CD4-positive, alpha-beta T cell treated with Interleukin-15 for 4 hours (primary cell): ENCODE measurements at regions not wholly inside any gene's neighbourhood (a gene's known extent, or its start where the extent isn't known, plus 50 kb on each side); places are given as distances from the start of the nearest gene placed in this dataset.

Source experiments
- DNase-seq: peaks from one replicate; pipeline ENCODE4 v3.0.0-alpha.2; 2020; ENCODE audit warnings: low spot score

- DNase-seq: no peak
Measured at GRCh38 chr10:129331207-129331838, 135.7 kb upstream of the MGMT start.

GRCh38 chr10:129331839-129332220, 135.2 kb upstream of the MGMT start:
- DNase-seq: no peak

- no peak for DNase-seq
Measured at GRCh38 chr10:129332476-129332875, 134.6 kb upstream of the MGMT start.

GRCh38 chr10:129333706-129334105, 133.3 kb upstream of the MGMT start:
- DNase-seq: no peak

GRCh38 chr10:129334266-129334665, 132.8 kb upstream of the MGMT start:
- no peak for DNase-seq

GRCh38 chr10:129335396-129335795, 131.6 kb upstream of the MGMT start:
- no peak for DNase-seq

GRCh38 chr10:129335942-129336341, 131.1 kb upstream of the MGMT start:
- DNase-seq: no peak

GRCh38 chr10:129339191-129339590, 127.8 kb upstream of the MGMT start:
- no peak for DNase-seq

GRCh38 chr10:129339841-129340240, 127.2 kb upstream of the MGMT start:
- DNase-seq: no peak

- no peak for DNase-seq
Measured at GRCh38 chr10:129341087-129341486, 126.0 kb upstream of the MGMT start.

GRCh38 chr10:129342385-129342784, 124.7 kb upstream of the MGMT start:
- no peak for DNase-seq

GRCh38 chr10:129343141-129343540, 123.9 kb upstream of the MGMT start:
- no peak for DNase-seq

GRCh38 chr10:129344103-129344502, 122.9 kb upstream of the MGMT start:
- DNase-seq: no peak

GRCh38 chr10:129344731-129345355, 122.2 kb upstream of the MGMT start:
- no peak for DNase-seq

- DNase-seq: no peak
Measured at GRCh38 chr10:129345763-129346162, 121.3 kb upstream of the MGMT start.

GRCh38 chr10:129350690-129351089, 116.4 kb upstream of the MGMT start:
- DNase-seq: no peak

GRCh38 chr10:129353101-129353500, 113.9 kb upstream of the MGMT start:
- DNase-seq: no peak

- DNase-seq: no peak
Measured at GRCh38 chr10:129360046-129360445, 107.0 kb upstream of the MGMT start.

- no peak for DNase-seq
Measured at GRCh38 chr10:129361676-129362376, 105.2 kb upstream of the MGMT start.

- no peak for DNase-seq
Measured at GRCh38 chr10:129364949-129365348, 102.1 kb upstream of the MGMT start.

GRCh38 chr10:129365767-129366402, 101.2 kb upstream of the MGMT start:
- no peak for DNase-seq

GRCh38 chr10:129366450-129366849, 100.6 kb upstream of the MGMT start:
- DNase-seq: no peak

- no peak for DNase-seq
Measured at GRCh38 chr10:129369566-129369965, 97.5 kb upstream of the MGMT start.
